Fibroblast of skin of right biceps (primary cell): ENCODE measurements at regions not wholly inside any gene's neighbourhood (a gene's known extent, or its start where the extent isn't known, plus 50 kb on each side); places are given as distances from the start of the nearest gene placed in this dataset.
"Not testable (repeated sequence)": the region's sequence is repeated elsewhere in the genome, so short reads cannot be mapped to it uniquely, and the experiment has no call there.

Experiments
- DNase-seq: peaks from one replicate; pipeline ENCODE4 v3.0.0-alpha.2; 2013

GRCh38 chr16:29195116-29195872 is 210.4 kb downstream of the LAT start:
- peak; percentile 58 for DNase-seq

GRCh38 chr16:29194185-29194844 is 209.5 kb downstream of the LAT start:
- DNase-seq = not testable (repeated sequence)

GRCh38 chr16:29193634-29194033 is 208.8 kb downstream of the LAT start:
- DNase-seq = not testable (repeated sequence)

GRCh38 chr16:29193248-29193574 is 208.4 kb downstream of the LAT start:
- DNase-seq = not testable (repeated sequence)

GRCh38 chr16:29192329-29193247 is 207.7 kb downstream of the LAT start:
- DNase-seq = no peak

GRCh38 chr16:29191636-29192180 is 206.9 kb downstream of the LAT start:
- DNase-seq = not testable (repeated sequence)

GRCh38 chr16:29190553-29191431 is 205.9 kb downstream of the LAT start:
- DNase-seq = not testable (repeated sequence)

GRCh38 chr16:29188806-29189205 is 204.0 kb downstream of the LAT start:
- DNase-seq = not testable (repeated sequence)

GRCh38 chr16:29186306-29187220 is 201.7 kb downstream of the LAT start:
- DNase-seq = not testable (repeated sequence)

- not testable (repeated sequence) for DNase-seq
These were observed 201.0 kb downstream of the LAT start for GRCh38 chr16:29185872-29186271.

GRCh38 chr16:29184738-29185438 is 200.0 kb downstream of the LAT start:
- peak; percentile 11 for DNase-seq

- not testable (repeated sequence) for DNase-seq
These were observed 198.4 kb downstream of the LAT start for GRCh38 chr16:29182940-29183868.

- no peak for DNase-seq
These were observed 197.6 kb downstream of the LAT start for GRCh38 chr16:29182501-29182900.

GRCh38 chr16:29181921-29182411 is 197.1 kb downstream of the LAT start:
- DNase-seq = not testable (repeated sequence)

GRCh38 chr16:29181254-29181780 is 196.5 kb downstream of the LAT start:
- DNase-seq = not testable (repeated sequence)

- not testable (repeated sequence) for DNase-seq
These were observed 195.4 kb downstream of the LAT start for GRCh38 chr16:29180206-29180600.

- DNase-seq = not testable (repeated sequence)
These were observed 194.8 kb downstream of the LAT start for GRCh38 chr16:29179401-29180205.
